ENCODE measurements at regions not wholly inside any gene's neighbourhood (a gene's known extent, or its start where the extent isn't known, plus 50 kb on each side); places are given as distances from the start of the nearest gene placed in this dataset.
"Not testable (repeated sequence)": the region's sequence is repeated elsewhere in the genome, so short reads cannot be mapped to it uniquely, and the experiment has no call there.

GRCh38 chr4:163710158-163710557 lies 215.7 kb downstream of the TMA16 start:
- no peak overlapping the region for H3K4me2 ChIP-seq (ENCODE audit: low read depth, low read length)
- no peaks in the 10 kb centered on the region for H3K9me3 ChIP-seq (replicated peaks; ENCODE audit: insufficient read depth, low read length)
- H3K4me1 ChIP-seq (ENCODE audit: low read length) = no peaks in the 10 kb centered on the region
- H3K4me3 ChIP-seq (ENCODE audit: low read length) = no peak overlapping the region
- no peaks in the 10 kb centered on the region for H3K9me2 ChIP-seq (replicated peaks; ENCODE audit: insufficient read depth, low read length)
- H3K9ac ChIP-seq (ENCODE audit: low read length) = no peak overlapping the region
- H3F3A ChIP-seq (ENCODE audit: insufficient read depth, low read length) = no peaks in the 10 kb centered on the region
- no peaks in the 10 kb centered on the region for H3K27me3 ChIP-seq (replicated peaks; ENCODE audit: insufficient read depth, low read length)
- no peak overlapping the region for H3K27ac ChIP-seq (ENCODE audit: low read length)
- H3K79me2 ChIP-seq (ENCODE audit: low read length) = no peaks in the 10 kb centered on the region
- TF ChIP-seq EZH2phosphoT487 (IDR thresholded peaks at IDR 0.05; ENCODE audit: low read length) (no peak), CTCF (IDR thresholded peaks at IDR 0.05; ENCODE audit: low read length) (no peak), EZH2 (optimal IDR thresholded peaks at IDR 0.05; ENCODE audit: low read depth, low read length) (no peak)
- DNase-seq = no peak
- H3K36me3 ChIP-seq (replicated peaks; ENCODE audit: insufficient read depth, low read length) = no peaks in the 10 kb centered on the region
- H2AFZ ChIP-seq (ENCODE audit: low read length) = no peak overlapping the region
- no peaks in the 10 kb centered on the region for H4K20me1 ChIP-seq (ENCODE audit: insufficient read depth, low read length)

DNA sequence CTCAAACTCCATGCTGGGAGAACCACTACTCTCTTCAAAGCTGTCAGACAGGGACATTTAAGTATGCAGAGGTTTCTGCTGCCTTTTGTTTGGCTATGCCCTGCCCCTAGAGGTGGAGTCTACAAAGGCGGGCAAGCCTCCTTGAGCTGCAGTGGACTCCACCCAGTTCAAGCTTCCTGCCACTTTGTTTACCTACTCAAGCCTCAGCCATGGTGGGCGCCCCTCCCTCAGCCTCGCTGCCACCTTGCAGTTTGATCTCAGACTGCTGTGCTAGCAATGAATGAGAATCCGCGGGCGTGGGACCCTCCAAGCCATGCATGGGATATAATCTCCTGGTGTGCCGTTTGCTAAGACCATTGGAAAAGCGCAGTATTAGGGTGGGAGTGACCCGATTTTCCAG lies 230.0 kb downstream of the TMA16 start:
- H3K27ac ChIP-seq (ENCODE audit: low read length); H2AFZ ChIP-seq (ENCODE audit: low read length); H3K9me2 ChIP-seq (replicated peaks; ENCODE audit: insufficient read depth, low read length); H3K9ac ChIP-seq (ENCODE audit: low read length); H3K9me3 ChIP-seq (replicated peaks; ENCODE audit: insufficient read depth, low read length); H3K4me3 ChIP-seq (ENCODE audit: low read length); H3K4me2 ChIP-seq (ENCODE audit: low read depth, low read length); DNase-seq; H3K27me3 ChIP-seq (replicated peaks; ENCODE audit: insufficient read depth, low read length); H3K79me2 ChIP-seq (ENCODE audit: low read length); H4K20me1 ChIP-seq (ENCODE audit: insufficient read depth, low read length); H3K36me3 ChIP-seq (replicated peaks; ENCODE audit: insufficient read depth, low read length); H3F3A ChIP-seq (ENCODE audit: insufficient read depth, low read length); H3K4me1 ChIP-seq (ENCODE audit: low read length): not testable (repeated sequence)

DNA sequence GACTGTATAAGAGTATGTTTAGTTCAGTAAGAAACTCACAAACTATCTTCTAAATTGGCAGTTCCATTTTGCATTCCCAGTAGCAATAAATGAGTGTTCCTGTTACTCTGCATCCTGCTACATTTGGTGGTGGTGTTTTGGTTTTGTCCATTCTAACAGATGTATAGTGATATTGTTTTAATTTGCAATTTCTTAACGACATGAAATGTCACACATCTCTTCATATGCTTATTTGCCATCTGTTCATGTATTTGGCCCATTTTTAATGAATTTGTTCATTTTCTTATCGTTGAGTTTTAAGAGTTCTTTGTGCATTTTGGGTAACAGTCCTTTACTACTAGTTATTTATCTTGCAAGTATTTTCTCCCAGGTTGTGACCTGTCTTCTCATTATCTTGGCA lies 232.2 kb downstream of the TMA16 start:
- Histone ChIP-seq H3K9me2 (replicated peaks; ENCODE audit: insufficient read depth, low read length) (no peaks in the 10 kb centered on the region), H3K9me3 (replicated peaks; ENCODE audit: insufficient read depth, low read length) (no peaks in the 10 kb centered on the region), H3K4me2 (ENCODE audit: low read depth, low read length) (no peak overlapping the region), H3K4me1 (ENCODE audit: low read length) (no peaks in the 10 kb centered on the region), H3K27ac (ENCODE audit: low read length) (no peak overlapping the region), H3F3A (ENCODE audit: insufficient read depth, low read length) (no peaks in the 10 kb centered on the region), H4K20me1 (ENCODE audit: insufficient read depth, low read length) (no peaks in the 10 kb centered on the region), H3K36me3 (replicated peaks; ENCODE audit: insufficient read depth, low read length) (no peaks in the 10 kb centered on the region), H2AFZ (ENCODE audit: low read length) (no peak overlapping the region), H3K9ac (ENCODE audit: low read length) (no peak overlapping the region), H3K27me3 (replicated peaks; ENCODE audit: insufficient read depth, low read length) (no peaks in the 10 kb centered on the region), H3K4me3 (ENCODE audit: low read length) (no peak overlapping the region), H3K79me2 (ENCODE audit: low read length) (no peaks in the 10 kb centered on the region)
- TF ChIP-seq EZH2 (optimal IDR thresholded peaks at IDR 0.05; ENCODE audit: low read depth, low read length) = no peak
- TF ChIP-seq EZH2phosphoT487 (IDR thresholded peaks at IDR 0.05; ENCODE audit: low read length) = no peak
- TF ChIP-seq CTCF (IDR thresholded peaks at IDR 0.05; ENCODE audit: low read length) = no peak
- DNase-seq = no peak

GRCh38 chr4:163731071-163731470 lies 236.6 kb downstream of the TMA16 start:
- no peak overlapping the region for H3K4me3 ChIP-seq (ENCODE audit: low read length)
- no peaks in the 10 kb centered on the region for H3K4me1 ChIP-seq (ENCODE audit: low read length)
- no peaks in the 10 kb centered on the region for H3K9me3 ChIP-seq (replicated peaks; ENCODE audit: insufficient read depth, low read length)
- H3K27ac ChIP-seq (ENCODE audit: low read length) = no peak overlapping the region
- TF ChIP-seq EZH2 (optimal IDR thresholded peaks at IDR 0.05; ENCODE audit: low read depth, low read length) = no peak
- no peak for TF ChIP-seq EZH2phosphoT487 (IDR thresholded peaks at IDR 0.05; ENCODE audit: low read length)
- TF ChIP-seq CTCF (IDR thresholded peaks at IDR 0.05; ENCODE audit: low read length) = no peak
- no peaks in the 10 kb centered on the region for H3K36me3 ChIP-seq (replicated peaks; ENCODE audit: insufficient read depth, low read length)
- H3K9me2 ChIP-seq (replicated peaks; ENCODE audit: insufficient read depth, low read length) = no peaks in the 10 kb centered on the region
- H3K4me2 ChIP-seq (ENCODE audit: low read depth, low read length) = no peak overlapping the region
- H3K79me2 ChIP-seq (ENCODE audit: low read length) = no peaks in the 10 kb centered on the region
- H4K20me1 ChIP-seq (ENCODE audit: insufficient read depth, low read length) = no peaks in the 10 kb centered on the region
- no peak for DNase-seq
- no peaks in the 10 kb centered on the region for H3F3A ChIP-seq (ENCODE audit: insufficient read depth, low read length)
- H2AFZ ChIP-seq (ENCODE audit: low read length) = no peak overlapping the region
- no peak overlapping the region for H3K9ac ChIP-seq (ENCODE audit: low read length)
- H3K27me3 ChIP-seq (replicated peaks; ENCODE audit: insufficient read depth, low read length) = no peaks in the 10 kb centered on the region
